ENCODE measurements at regions not wholly inside any gene's neighbourhood (a gene's known extent, or its start where the extent isn't known, plus 50 kb on each side); places are given as distances from the start of the nearest gene placed in this dataset.

GRCh38 chr9:85258823-85259370 is 482.9 kb downstream of the AGTPBP1 start:
- peak; percentile 75 for DNase-seq (ENCODE audit: low spot score)

- no peak for DNase-seq (ENCODE audit: low spot score)
Observed at GRCh38 chr9:85258236-85258635, 483.5 kb downstream of the AGTPBP1 start.

DNA sequence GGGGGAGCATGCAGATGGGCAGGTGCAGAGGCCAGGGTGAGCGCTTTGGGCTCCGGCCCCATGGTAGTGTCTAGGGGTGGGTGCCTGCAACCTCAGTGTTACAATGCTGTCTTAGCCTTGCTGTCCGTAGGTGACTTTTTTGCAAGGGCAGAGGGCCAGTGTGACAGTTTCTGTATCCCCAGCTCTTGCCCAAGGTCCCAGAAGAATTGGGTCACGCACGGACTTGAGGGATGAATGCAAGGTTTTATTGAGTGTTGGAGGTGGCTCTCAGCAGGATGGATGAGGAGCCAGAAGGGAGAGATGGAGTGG is 492.5 kb downstream of the AGTPBP1 start:
- no peak for DNase-seq (ENCODE audit: low spot score)

- DNase-seq (ENCODE audit: low spot score), result no peak
Observed at GRCh38 chr9:85248514-85249312, 493.0 kb downstream of the AGTPBP1 start.

DNA sequence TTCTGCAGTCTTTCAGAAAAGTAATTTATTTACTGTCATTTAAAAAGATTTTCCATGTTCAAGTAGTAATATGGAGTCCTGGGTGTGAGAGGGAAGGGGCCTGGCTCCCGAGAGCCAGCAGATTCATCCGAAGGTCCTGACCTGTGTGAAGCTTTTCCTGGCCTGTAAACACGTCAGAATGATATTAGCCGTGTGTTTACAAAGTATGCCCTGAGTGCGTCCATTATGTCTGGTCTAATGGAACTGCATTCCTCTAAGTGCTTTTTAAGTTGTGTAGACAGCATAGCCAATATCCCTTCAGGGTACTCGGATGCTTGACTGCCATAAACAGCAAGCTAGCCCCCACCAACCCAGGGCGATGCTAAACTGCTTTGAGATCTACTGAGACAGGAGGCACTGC is 495.2 kb downstream of the AGTPBP1 start:
- no peak for DNase-seq (ENCODE audit: low spot score)

DNA sequence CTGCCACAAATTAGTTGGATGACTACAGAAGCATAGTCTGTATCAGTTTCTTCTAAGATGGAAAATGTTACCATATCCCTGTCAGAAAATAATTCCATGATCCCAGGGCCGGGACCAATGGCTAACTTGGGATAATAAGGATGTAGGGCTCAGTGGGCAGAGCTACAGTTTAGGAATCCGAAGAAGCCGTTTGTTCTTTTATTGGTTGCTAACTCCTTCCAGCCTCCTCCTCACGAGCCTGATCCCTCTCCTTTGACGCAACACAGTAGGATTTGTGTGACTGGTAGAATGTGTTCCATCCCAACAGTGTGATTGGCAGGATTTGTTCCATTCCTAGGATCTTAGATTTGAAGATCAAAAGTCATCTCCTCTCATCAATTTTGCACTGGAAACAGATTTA is 496.9 kb downstream of the AGTPBP1 start:
- no peak for DNase-seq (ENCODE audit: low spot score)

DNA sequence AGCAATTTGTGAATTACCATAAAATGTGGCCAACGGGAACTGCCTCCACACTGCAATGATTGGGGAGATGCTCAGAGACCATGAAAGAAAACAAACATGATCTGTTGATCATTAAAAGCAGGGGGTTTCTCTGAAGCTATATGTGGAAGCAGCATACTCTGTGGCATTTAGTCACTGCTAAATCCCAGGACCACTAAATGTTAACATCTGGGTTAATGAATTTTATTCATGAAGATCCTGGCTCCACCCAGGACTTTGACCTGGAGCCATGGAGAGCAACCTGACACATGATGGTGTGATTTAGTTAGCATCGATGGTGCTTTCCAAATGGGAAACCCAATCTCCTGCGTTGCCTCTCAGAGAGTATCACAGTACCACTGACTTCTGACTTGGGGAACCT is 497.8 kb downstream of the AGTPBP1 start:
- no peak for DNase-seq (ENCODE audit: low spot score)

- no peak for DNase-seq (ENCODE audit: low spot score)
Observed at GRCh38 chr9:85237478-85237877, 504.3 kb downstream of the AGTPBP1 start.

DNA sequence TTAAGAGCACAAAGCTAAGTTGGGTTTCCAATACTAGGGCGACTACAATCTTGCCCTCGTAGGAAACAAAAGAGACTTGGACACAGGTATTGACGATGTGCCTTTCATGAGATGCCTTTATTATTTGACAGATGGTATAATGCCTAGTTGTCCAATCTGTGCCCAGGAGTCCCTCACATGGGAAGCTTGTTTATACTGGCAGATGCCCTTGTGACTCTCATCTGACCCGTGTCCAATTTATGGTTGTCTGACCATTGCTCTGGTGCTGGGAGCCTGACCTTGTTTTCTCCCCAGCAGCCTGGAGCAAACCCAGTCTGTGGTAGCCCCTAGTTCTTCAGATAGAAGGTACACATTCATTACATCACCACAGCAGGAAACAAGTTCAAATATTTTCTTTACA is 511.7 kb downstream of the AGTPBP1 start:
- no peak for DNase-seq (ENCODE audit: low spot score)

DNA sequence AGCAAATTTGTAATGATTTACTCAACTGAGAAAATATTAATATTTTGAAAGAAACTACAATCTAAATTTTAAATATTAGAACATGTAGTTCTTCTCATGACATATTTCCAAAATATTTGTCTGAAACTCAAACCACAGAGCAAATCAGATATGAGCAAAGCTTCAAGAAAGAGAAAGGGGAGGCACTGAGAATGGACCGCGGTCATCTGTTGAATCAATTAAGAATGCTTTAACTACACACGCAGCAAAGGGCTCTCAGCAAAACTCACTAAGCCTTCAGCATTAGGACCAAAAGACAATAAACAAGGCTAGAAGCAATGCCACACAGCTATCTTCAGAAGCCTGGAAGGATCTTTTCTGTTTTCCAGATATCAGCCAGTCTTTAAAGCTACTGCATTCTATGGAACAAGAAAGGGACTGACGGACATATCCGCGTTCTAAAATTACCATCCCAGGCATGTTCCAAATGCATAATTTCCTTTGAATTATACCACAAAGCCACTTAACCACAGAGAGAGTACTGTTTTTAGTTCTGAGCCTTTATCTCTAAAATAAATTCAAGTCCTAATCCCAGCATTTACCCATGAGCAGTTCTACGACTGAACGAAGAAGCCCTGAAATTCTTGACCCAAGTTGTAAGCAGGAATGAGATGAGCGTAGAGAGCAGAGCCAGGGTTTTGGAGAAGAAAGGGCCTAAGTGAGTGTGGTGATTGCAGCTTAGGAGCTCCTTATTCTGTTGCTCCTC is 513.5 kb downstream of the AGTPBP1 start:
- DNase-seq (ENCODE audit: low spot score), result no peak

DNA sequence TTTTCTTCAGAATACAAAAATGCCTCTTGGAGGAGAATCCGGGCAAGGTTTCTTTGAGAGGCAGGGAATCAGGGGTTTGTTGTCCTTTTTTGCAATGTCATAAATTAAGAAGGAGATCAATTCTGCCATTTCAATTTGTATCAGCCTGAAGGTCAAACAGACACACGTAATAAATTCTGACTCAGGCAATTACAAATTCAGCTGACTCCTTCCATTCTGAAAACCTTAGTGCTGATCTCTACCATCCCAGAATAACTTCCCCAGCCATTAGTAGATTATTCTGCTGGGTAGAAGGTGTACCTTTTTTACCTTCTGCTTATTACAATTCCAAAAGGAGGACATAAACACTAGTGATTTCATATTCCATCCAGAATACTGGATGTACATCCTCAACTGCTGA is 516.6 kb downstream of the AGTPBP1 start:
- DNase-seq (ENCODE audit: low spot score), result no peak

DNA sequence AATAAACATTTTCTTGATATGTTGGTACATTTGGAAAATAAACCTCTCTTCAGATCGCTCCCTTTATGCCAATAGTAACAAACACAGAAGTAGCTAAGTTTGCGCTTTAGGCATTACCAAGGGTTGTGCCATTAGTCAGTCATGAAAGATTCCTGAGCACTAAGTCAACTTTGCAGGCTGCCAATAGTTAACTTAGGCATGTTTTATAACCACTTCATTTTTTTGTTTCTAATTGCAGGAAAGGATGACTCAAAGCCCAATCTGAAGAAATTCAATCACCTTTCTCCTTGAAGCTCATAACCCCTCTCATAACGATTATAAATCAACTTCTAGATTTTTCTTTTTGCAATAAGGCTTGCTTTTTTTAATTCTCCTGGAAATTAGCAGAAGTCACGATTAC is 517.0 kb downstream of the AGTPBP1 start:
- DNase-seq (ENCODE audit: low spot score), result peak; percentile 71

DNA sequence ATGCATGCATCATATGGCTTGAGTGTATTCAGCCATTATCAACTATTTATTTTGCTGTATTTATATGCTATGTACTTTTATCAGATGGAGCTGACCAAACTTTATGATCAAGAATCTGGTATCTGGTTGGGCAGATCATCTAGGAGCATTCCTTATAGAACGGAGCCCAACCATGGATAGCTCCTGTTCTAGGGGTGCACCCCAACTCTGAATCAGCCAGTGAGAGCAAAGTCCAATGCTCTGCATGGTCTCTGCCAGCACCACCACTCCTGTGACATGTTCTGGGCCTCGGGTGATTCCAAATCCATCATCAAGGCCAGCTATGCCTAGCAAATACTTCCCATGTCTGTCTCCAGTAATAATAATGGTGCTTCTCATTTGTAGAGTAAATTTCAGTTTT is 517.5 kb downstream of the AGTPBP1 start:
- no peak for DNase-seq (ENCODE audit: low spot score)

DNA sequence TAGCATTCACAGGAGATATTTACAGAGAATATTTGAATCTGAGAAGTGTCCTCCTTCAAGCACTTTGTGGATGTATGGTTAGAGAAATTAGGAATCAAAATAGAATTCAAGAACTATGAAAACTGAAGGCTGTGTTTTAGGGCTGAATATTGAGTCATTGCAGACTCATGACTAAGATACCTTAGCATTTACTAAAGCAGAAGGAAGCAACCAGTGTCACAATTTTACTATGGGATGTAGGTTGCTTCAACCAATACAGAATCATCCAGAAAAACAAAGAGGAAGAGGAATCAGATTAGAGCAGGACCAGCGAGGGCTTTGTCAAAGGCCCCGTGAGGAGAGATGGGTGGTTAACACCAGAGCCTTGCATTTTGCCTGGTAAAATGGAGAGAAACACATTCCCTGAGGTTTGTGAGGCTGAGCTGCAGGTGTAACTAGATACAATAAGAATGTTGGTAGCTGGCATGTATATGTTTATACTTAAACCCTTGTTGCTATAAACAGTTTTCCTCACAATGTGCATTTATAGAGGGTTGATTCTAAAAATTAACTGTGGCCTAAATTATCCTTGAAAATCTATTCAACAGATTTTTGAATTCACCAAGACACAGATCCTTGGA is 518.1 kb downstream of the AGTPBP1 start:
- DNase-seq (ENCODE audit: low spot score), result no peak

DNA sequence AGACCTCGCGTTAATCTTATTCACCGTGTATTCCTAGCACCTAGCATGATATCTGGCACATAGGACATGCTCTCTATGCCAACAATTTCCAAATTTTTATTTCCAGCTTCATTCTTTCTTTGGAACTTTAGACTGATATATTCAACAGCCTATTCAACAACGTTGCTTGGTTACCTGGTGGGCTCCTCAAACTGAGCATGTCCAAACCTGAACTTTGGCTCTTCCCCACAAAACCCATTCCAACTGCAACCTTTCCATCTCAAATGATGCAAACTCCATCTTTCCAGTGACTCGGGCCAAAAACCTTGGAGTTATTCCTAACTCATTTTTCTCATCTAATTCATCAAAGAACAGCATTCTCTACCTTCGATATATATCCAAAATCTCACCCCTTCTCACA is 525.2 kb downstream of the AGTPBP1 start:
- no peak for DNase-seq (ENCODE audit: low spot score)

GRCh38 chr9:85215961-85216360 is 525.8 kb downstream of the AGTPBP1 start:
- no peak for DNase-seq (ENCODE audit: low spot score)

DNA sequence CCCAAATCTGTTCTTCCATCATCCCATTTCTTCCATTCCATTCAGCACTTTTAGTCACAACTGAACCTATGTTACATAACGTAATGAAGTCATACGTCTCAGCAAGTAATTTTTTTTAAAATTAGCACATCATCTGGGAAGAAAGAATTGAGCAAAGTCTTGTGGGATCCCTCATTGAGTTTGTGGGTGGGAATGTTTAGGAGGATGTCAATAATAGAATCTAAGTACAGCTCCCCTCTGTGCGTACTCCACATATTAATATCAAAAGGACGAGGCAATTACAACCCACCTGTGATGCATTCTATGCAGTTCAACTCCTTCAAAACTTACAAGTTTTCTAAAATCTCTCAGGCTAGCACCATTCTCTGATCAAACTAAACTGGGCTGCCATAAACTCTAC is 526.3 kb downstream of the AGTPBP1 start:
- DNase-seq (ENCODE audit: low spot score), result no peak

DNA sequence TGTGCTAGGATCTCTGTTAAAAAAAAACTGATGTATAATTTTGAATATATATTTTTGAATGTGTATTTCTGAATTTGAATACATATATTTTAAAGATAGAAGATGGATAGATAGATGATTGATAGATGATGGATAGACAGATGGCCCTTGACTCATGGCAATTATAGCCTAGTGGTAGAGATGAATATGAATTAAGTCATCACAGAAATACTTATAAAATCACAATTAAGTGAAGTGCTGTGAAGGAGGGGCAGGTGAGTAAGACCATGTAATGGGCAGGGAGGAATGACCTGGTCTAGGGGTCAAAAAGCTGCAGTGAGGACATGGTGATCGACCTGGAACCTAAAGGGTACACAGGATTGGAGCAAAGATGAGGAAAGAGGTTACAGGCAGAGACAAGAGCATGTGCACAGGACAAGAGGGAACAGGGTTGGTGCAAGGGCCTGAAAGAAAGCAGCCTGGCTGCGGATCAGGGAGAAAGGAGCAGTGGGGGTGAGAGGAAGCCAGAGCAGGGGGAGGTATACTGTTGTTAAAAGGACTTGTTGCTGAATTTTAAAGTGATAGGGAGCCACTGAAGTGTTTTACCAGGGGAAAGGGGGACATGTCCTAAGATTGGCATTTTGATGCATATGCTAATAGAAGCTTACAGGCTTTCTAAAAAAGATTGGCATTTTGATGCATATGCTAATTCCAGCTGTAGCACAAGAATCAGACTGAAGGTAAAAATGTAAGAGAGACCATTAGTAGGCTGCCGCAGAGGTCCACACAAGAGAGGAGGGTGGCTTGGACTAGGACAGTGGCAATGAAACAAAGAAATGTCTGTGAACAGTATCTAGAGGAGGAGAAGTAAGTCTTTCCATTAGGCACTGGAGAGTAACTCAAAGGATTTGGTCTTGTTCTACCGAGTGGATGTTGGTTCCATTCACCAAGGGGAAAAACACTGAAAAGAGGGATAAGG is 527.8 kb downstream of the AGTPBP1 start:
- DNase-seq (ENCODE audit: low spot score), result no peak

DNA sequence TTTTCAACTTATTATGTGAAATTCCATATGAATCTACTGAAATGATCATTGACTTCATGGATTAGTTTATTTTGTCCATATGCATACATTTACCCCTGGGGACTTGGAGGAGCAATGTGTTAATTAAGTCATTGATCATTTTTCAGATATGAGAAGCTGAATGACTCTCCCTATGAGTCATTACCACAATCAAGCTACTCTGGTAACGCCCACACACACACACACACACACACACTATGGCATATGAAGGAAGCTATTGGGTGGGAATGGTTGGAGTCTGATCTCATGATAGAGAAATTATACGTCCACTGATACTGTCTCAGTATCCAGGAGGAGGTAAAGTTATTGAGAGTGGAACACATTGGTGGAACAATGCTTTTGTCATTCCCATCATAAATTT is 528.9 kb downstream of the AGTPBP1 start:
- DNase-seq (ENCODE audit: low spot score), result peak; percentile 29

- DNase-seq (ENCODE audit: low spot score), result peak; percentile 38
Observed at GRCh38 chr9:85212209-85212608, 529.5 kb downstream of the AGTPBP1 start.

- no peak for DNase-seq (ENCODE audit: low spot score)
Observed at GRCh38 chr9:85208666-85209065, 533.1 kb downstream of the AGTPBP1 start.

- DNase-seq (ENCODE audit: low spot score), result no peak
Observed at GRCh38 chr9:85204176-85204575, 534.6 kb downstream of the NTRK2 start.
